BLaER1 treated with 17β-estradiol and CSF1 and Interleukin-3, amounts not matched to agents 10 nM and 100 nM (cell line): ENCODE measurements at regions not wholly inside any gene's neighbourhood (a gene's known extent, or its start where the extent isn't known, plus 50 kb on each side); places are given as distances from the start of the nearest gene placed in this dataset.
A peak's percentile ranks its signal among the peaks of the same experiment; 100 is the strongest.

ENCODE experiments used
- H3K27ac ChIP-seq, 11 experiments: shearing (Covaris generic); formaldehyde crosslinking; 2 replicates each; pipeline ENCODE4 v1.8.1; 2022
- H3K27me3 ChIP-seq, 11 experiments: shearing (Covaris generic); formaldehyde crosslinking; 2 replicates each; pipeline ENCODE4 v1.8.1; 2022
- H3K36me3 ChIP-seq, 11 experiments: shearing (Covaris generic); formaldehyde crosslinking; 2 replicates each; pipeline ENCODE4 v1.8.1; 2022
- H3K4me1 ChIP-seq, 10 experiments: shearing (Covaris generic); formaldehyde crosslinking; 2 replicates each; pipeline ENCODE4 v1.8.1; 2022
- H3K4me2 ChIP-seq, 11 experiments: shearing (Covaris generic); formaldehyde crosslinking; 2 replicates each; pipeline ENCODE4 v1.8.1; 2022
- H3K4me3 ChIP-seq, 10 experiments: shearing (Covaris generic); formaldehyde crosslinking; 2 replicates each; pipeline ENCODE4 v1.8.1; 2022
- H3K9ac ChIP-seq, 11 experiments: shearing (Covaris generic); formaldehyde crosslinking; 2 replicates each; pipeline ENCODE4 v1.8.1; 2022
- H3K9me3 ChIP-seq, 11 experiments: shearing (Covaris generic); formaldehyde crosslinking; replicated peaks in 1 of 11; 2 replicates each; pipeline ENCODE4 v1.8.1; 2022
- H4K20me1 ChIP-seq, 11 experiments: shearing (Covaris generic); formaldehyde crosslinking; 2 replicates each; pipeline ENCODE4 v1.8.1; 2022
- Cebpa-rat ChIP-seq, 11 experiments: shearing (Covaris generic); IDR thresholded peaks; 2 replicates each; pipeline ENCODE4 v1.8.1; 2022

GRCh38 chr21:39116761-39117439 is 66.4 kb downstream of the PSMG1 start:
- peaks cover 3 to 31% (median 28%) of the 10 kb centered on the region in 10 experiments; a peak in 19 of 20 replicates for H3K4me1 ChIP-seq
- no peak overlapping the region for H3K27ac ChIP-seq
- no peaks in the 10 kb centered on the region for H4K20me1 ChIP-seq
- H3K4me3 ChIP-seq, result no peak overlapping the region
- peaks cover 0 to 17% (median 0%) of the 10 kb centered on the region in 11 experiments; a peak in 4 of 22 replicates for H3K27me3 ChIP-seq
- H3K4me2 ChIP-seq, result no peak overlapping the region
- no peak for TF ChIP-seq Cebpa-rat (IDR thresholded peaks at IDR 0.05)
- peaks cover 0 to 14% (median 8%) of the 10 kb centered on the region in 11 experiments; a peak in 7 of 22 replicates for H3K9me3 ChIP-seq
- no peaks in the 10 kb centered on the region for H3K36me3 ChIP-seq
- no peak overlapping the region for H3K9ac ChIP-seq

- no peaks in the 10 kb centered on the region for H4K20me1 ChIP-seq
- H3K9ac ChIP-seq, result no peak overlapping the region
- no peak overlapping the region for H3K4me2 ChIP-seq
- peaks cover 0 to 19% (median 16%) of the 10 kb centered on the region in 10 experiments; a peak in 16 of 20 replicates for H3K4me1 ChIP-seq
- no peak for TF ChIP-seq Cebpa-rat (IDR thresholded peaks at IDR 0.05)
- H3K27me3 ChIP-seq, result peaks cover 0 to 12% (median 0%) of the 10 kb centered on the region in 11 experiments; a peak in 4 of 22 replicates
- no peaks in the 10 kb centered on the region for H3K36me3 ChIP-seq
- H3K4me3 ChIP-seq, result no peak overlapping the region
- H3K27ac ChIP-seq, result no peak overlapping the region
- peaks cover 0 to 14% (median 8%) of the 10 kb centered on the region in 11 experiments; a peak in 6 of 22 replicates for H3K9me3 ChIP-seq
Observed at GRCh38 chr21:39115576-39116235, 67.5 kb downstream of the PSMG1 start.

GRCh38 chr21:39114871-39115575 is 68.2 kb downstream of the PSMG1 start:
- Histone ChIP-seq H3K36me3 (no peaks in the 10 kb centered on the region), H3K27ac (no peak overlapping the region), H3K9ac (no peak overlapping the region), H3K27me3 (peaks cover 0 to 5% (median 0%) of the 10 kb centered on the region in 11 experiments; a peak in 4 of 22 replicates), H3K4me2 (no peak overlapping the region), H3K4me1 (peaks cover 0 to 15% (median 13%) of the 10 kb centered on the region in 10 experiments; a peak in 16 of 20 replicates), H4K20me1 (no peaks in the 10 kb centered on the region), H3K4me3 (no peak overlapping the region), H3K9me3 (peaks cover 0 to 14% (median 8%) of the 10 kb centered on the region in 11 experiments; a peak in 6 of 22 replicates)
- no peak for TF ChIP-seq Cebpa-rat (IDR thresholded peaks at IDR 0.05)

GRCh38 chr21:39111931-39112550 is 71.2 kb downstream of the PSMG1 start:
- Histone ChIP-seq H3K4me1 (peaks cover 2 to 17% (median 4%) of the 10 kb centered on the region in 10 experiments), H3K27ac (no peak overlapping the region), H3K36me3 (no peaks in the 10 kb centered on the region), H4K20me1 (no peaks in the 10 kb centered on the region), H3K4me3 (no peak overlapping the region), H3K4me2 (no peak overlapping the region), H3K9ac (no peak overlapping the region), H3K27me3 (0 out of 22 replicates have a peak, but pooled peaks cover 0 to 8% (median 0%) of the 10 kb centered on the region in 11 experiments), H3K9me3 (peaks cover 0 to 13% (median 4%) of the 10 kb centered on the region in 11 experiments; a peak in 7 of 22 replicates)
- no peak for TF ChIP-seq Cebpa-rat (IDR thresholded peaks at IDR 0.05)

GRCh38 chr21:39110431-39110830 is 72.8 kb downstream of the PSMG1 start:
- 0 out of 22 replicates have a peak, but pooled peaks cover 0 to 8% (median 0%) of the 10 kb centered on the region in 11 experiments for H3K27me3 ChIP-seq
- no peak overlapping the region for H3K27ac ChIP-seq
- H3K4me2 ChIP-seq, result no peak overlapping the region
- no peaks in the 10 kb centered on the region for H4K20me1 ChIP-seq
- no peaks in the 10 kb centered on the region for H3K36me3 ChIP-seq
- no peak overlapping the region for H3K4me3 ChIP-seq
- peaks cover 12 to 33% (median 20%) of the 10 kb centered on the region in 10 experiments for H3K4me1 ChIP-seq
- no peak for TF ChIP-seq Cebpa-rat (IDR thresholded peaks at IDR 0.05)
- no peak overlapping the region for H3K9ac ChIP-seq
- peaks cover 0 to 8% (median 0%) of the 10 kb centered on the region in 11 experiments; a peak in 2 of 22 replicates for H3K9me3 ChIP-seq

DNA sequence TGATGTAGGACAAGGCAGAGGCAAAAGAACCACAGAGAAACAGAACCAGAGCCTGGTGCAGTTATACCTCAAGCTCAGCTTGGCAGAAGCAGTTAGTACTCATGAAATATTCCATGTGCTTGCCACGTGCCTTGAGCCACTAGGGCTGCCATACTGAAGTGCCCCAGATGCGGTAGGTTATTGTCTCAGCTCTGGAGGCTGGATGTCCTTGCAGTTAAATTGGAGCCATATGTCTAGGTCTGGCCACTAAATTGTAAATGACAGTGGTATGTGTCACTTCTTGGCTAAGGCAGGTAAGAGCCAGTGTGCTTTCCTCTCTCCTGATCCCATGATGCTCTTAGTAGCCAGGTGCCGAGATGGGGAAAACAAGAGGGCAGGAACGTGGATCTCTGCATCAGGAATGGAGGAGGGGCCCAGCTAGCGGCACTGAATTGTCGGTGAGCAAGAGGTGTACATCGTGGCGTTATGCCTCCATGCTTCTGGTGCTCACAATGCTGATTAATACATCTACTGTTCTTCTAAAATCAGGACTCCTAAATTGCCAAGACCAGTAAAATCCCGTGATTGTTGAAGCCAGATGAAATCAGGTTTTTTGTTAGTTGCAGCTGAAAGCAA is 73.5 kb downstream of the PSMG1 start:
- H3K4me1 ChIP-seq, result peaks cover 12 to 40% (median 27%) of the 10 kb centered on the region in 10 experiments
- peaks cover 0 to 8% (median 0%) of the 10 kb centered on the region in 11 experiments; a peak in 2 of 22 replicates for H3K9me3 ChIP-seq
- no peak overlapping the region for H3K4me2 ChIP-seq
- no peak for TF ChIP-seq Cebpa-rat (IDR thresholded peaks at IDR 0.05)
- no peak overlapping the region for H3K9ac ChIP-seq
- H3K27ac ChIP-seq, result no peak overlapping the region
- 0 out of 22 replicates have a peak, but pooled peaks cover 0 to 8% (median 0%) of the 10 kb centered on the region in 11 experiments for H3K27me3 ChIP-seq
- no peaks in the 10 kb centered on the region for H4K20me1 ChIP-seq
- no peak overlapping the region for H3K4me3 ChIP-seq
- no peaks in the 10 kb centered on the region for H3K36me3 ChIP-seq

DNA sequence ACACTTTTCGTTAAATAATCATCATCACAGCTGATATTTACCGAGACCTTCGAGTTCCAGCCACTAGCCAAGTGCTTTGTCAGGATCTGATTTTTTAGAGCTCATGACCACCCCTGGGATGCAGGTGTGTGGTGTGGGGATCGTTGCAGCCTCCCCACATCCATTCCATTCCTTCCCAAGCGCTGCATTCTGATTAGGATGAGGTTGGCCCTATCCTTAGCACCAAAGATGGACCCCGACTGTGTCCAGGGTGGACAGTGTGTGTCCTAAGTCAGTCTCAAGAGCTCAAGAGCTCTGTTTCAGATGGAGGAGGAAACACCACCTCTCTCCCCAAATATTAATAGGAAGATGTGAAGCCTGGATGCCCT is 74.1 kb downstream of the PSMG1 start:
- no peak for TF ChIP-seq Cebpa-rat (IDR thresholded peaks at IDR 0.05)
- peaks cover 12 to 46% (median 32%) of the 10 kb centered on the region in 10 experiments for H3K4me1 ChIP-seq

More for the DNA sequence above, 74.1 kb downstream of the PSMG1 start:
- Histone ChIP-seq H3K9ac (no peak overlapping the region), H3K9me3 (peaks cover 0 to 8% (median 0%) of the 10 kb centered on the region in 11 experiments; a peak in 2 of 22 replicates), H3K27me3 (0 out of 22 replicates have a peak, but pooled peaks cover 0 to 8% (median 0%) of the 10 kb centered on the region in 11 experiments), H4K20me1 (no peaks in the 10 kb centered on the region), H3K36me3 (no peaks in the 10 kb centered on the region), H3K4me3 (no peak overlapping the region), H3K4me2 (peak overlapping the region in 1 of 11 experiments; percentile 29; a peak in 2 of 22 replicates), H3K27ac (no peak overlapping the region)
